MM.1S (cell line): ENCODE measurements at regions not wholly inside any gene's neighbourhood (a gene's known extent, or its start where the extent isn't known, plus 50 kb on each side); places are given as distances from the start of the nearest gene placed in this dataset.

ENCODE experiments used
- DNase-seq: peaks from one replicate; pipeline ENCODE4 v3.0.0-alpha.2; 2015
- H2AFZ ChIP-seq: fragments of 300-600 bp; sonication (generic); 2 replicates; pipeline ENCODE4 v1.6.0; 2016; ENCODE audit warnings: antibody characterized with exemption, low read length
- H3F3A ChIP-seq: fragments of 300-600 bp; sonication (generic); 2 replicates; pipeline ENCODE4 v1.6.1; 2016; ENCODE audit warnings: mild to moderate bottlenecking, antibody characterized with exemption, low read length, moderate library complexity, mixed read lengths; ENCODE audit not compliant: insufficient read depth
- H3K27ac ChIP-seq: fragments of 300-600 bp; sonication (generic); 2 replicates; pipeline ENCODE4 v1.5.1; 2016; ENCODE audit warnings: mild to moderate bottlenecking, low read length
- H3K27me3 ChIP-seq: fragments of 300-600 bp; sonication (generic); replicated peaks from 2 replicates; pipeline ENCODE4 v1.6.0; 2016; ENCODE audit warnings: low read length; ENCODE audit not compliant: insufficient read depth
- H3K36me3 ChIP-seq: fragments of 300-600 bp; sonication (generic); replicated peaks from 2 replicates; pipeline ENCODE4 v1.6.1; 2016; ENCODE audit warnings: mild to moderate bottlenecking, low read length, mixed read lengths; ENCODE audit not compliant: insufficient read depth
- H3K4me1 ChIP-seq: fragments of 300-600 bp; sonication (generic); 2 replicates; pipeline ENCODE4 v1.6.1; 2016; ENCODE audit warnings: low read length, mixed read lengths
- H3K4me2 ChIP-seq: fragments of 300-600 bp; sonication (generic); 2 replicates; pipeline ENCODE4 v1.6.0; 2016; ENCODE audit warnings: low read depth, low read length
- H3K4me3 ChIP-seq: fragments of 300-600 bp; sonication (generic); 2 replicates; pipeline ENCODE4 v1.5.1; 2016; ENCODE audit warnings: low read length, mixed read lengths
- H3K79me2 ChIP-seq: fragments of 300-600 bp; sonication (generic); 2 replicates; pipeline ENCODE4 v1.6.1; 2016; ENCODE audit warnings: mixed run types, low read length, mixed read lengths
- H3K9ac ChIP-seq: fragments of 300-600 bp; sonication (generic); 2 replicates; pipeline ENCODE4 v1.6.1; 2016; ENCODE audit warnings: low read length, mixed read lengths
- H3K9me2 ChIP-seq: fragments of 300-600 bp; sonication (generic); replicated peaks from 2 replicates; pipeline ENCODE4 v1.6.1; 2016; ENCODE audit warnings: mild to moderate bottlenecking, low read length, mixed read lengths; ENCODE audit not compliant: insufficient read depth
- H3K9me3 ChIP-seq: fragments of 300-600 bp; sonication (generic); replicated peaks from 2 replicates; pipeline ENCODE4 v1.6.1; 2016; ENCODE audit warnings: mild to moderate bottlenecking, low read length, mixed read lengths; ENCODE audit not compliant: insufficient read depth
- H4K20me1 ChIP-seq: fragments of 300-600 bp; sonication (generic); 2 replicates; pipeline ENCODE4 v1.6.1; 2016; ENCODE audit warnings: mild to moderate bottlenecking, low read length, moderate library complexity, mixed read lengths; ENCODE audit not compliant: insufficient read depth
- CTCF ChIP-seq: fragments of 300-600 bp; sonication (generic); IDR thresholded peaks from 2 replicates; pipeline ENCODE4 v1.5.1; 2016; ENCODE audit warnings: antibody characterized with exemption, low read length, mixed read lengths
- EZH2 ChIP-seq: fragments of 300-600 bp; sonication (generic); optimal IDR thresholded peaks from 2 replicates; pipeline ENCODE3; 2017; ENCODE audit warnings: low read depth, mild to moderate bottlenecking, antibody characterized with exemption, low read length, mixed read lengths
- EZH2phosphoT487 ChIP-seq: fragments of 300-600 bp; sonication (generic); IDR thresholded peaks from 2 replicates; pipeline ENCODE4 v1.6.1; 2018; ENCODE audit warnings: antibody characterized with exemption, low read length

DNA sequence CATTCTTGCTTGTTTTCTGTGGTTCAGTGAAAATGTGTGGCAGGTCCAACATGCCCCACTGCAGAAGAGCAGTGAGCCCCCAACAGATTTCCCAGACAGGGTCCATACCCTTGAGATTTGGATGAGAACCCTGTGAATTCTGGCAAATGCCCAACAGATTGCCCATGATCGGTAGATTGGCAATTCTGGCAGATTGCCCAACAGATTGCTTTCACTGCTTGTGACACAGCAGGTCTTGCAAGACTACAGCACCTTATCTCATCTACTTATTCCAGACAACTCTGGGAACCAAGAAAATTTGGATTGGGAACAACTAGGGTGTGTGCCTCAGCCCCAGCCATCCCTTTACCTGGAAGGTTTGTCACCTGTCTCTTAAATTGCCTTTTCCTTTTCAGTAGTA, 143.7 kb upstream of the COL1A2 start:
- no peak overlapping the region for H3K27ac ChIP-seq

DNA sequence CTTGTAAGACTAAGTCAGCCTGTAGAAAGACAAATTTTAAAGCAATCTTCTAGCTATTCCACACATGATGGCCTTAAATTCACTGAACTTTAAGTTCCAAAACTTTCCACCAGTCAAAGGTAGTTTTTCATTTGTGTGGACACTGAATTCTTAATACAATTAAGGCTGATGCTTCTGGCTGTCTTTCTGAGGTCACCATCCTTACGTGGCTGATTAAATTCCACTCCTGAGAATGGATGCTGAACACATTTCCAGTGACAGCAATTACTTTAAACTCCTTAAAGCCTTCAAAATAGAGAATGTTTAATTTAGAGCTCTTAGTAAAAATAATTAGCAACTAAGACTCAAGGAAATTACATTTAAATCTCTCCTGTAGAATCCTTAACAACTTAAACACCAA, 142.6 kb upstream of the COL1A2 start:
- H3K9me2 ChIP-seq: no peaks in the 10 kb centered on the region
- DNase-seq: no peak

More for the DNA sequence above, 143.7 kb upstream of the COL1A2 start:
- Histone ChIP-seq H3K4me2 (no peak overlapping the region), H3K79me2 (no peaks in the 10 kb centered on the region), H3K9me2 (no peaks in the 10 kb centered on the region), H3K9me3 (no peaks in the 10 kb centered on the region), H3F3A (no peaks in the 10 kb centered on the region), H3K4me1 (no peaks in the 10 kb centered on the region), H3K27me3 (no peaks in the 10 kb centered on the region), H3K4me3 (no peak overlapping the region), H3K36me3 (no peaks in the 10 kb centered on the region), H3K9ac (no peak overlapping the region), H4K20me1 (no peaks in the 10 kb centered on the region), H2AFZ (no peak overlapping the region)
- no peak for DNase-seq
- TF ChIP-seq EZH2: no peak
- no peak for TF ChIP-seq CTCF
- TF ChIP-seq EZH2phosphoT487: no peak

GRCh38 chr7:94252971-94253370, 141.7 kb upstream of the COL1A2 start:
- Histone ChIP-seq H3K4me3 (no peak overlapping the region), H3K36me3 (no peaks in the 10 kb centered on the region), H3K79me2 (no peaks in the 10 kb centered on the region), H4K20me1 (no peaks in the 10 kb centered on the region), H3K9ac (no peak overlapping the region), H3K27ac (no peak overlapping the region), H3K4me1 (no peaks in the 10 kb centered on the region), H3K27me3 (no peaks in the 10 kb centered on the region), H3K4me2 (no peak overlapping the region), H3K9me3 (no peaks in the 10 kb centered on the region), H3K9me2 (no peaks in the 10 kb centered on the region), H2AFZ (no peak overlapping the region), H3F3A (no peaks in the 10 kb centered on the region)
- no peak for TF ChIP-seq CTCF
- no peak for TF ChIP-seq EZH2
- TF ChIP-seq EZH2phosphoT487: no peak
- DNase-seq: no peak

More for the DNA sequence above, 142.6 kb upstream of the COL1A2 start:
- Histone ChIP-seq H3K9ac (no peak overlapping the region), H4K20me1 (no peaks in the 10 kb centered on the region), H3K9me3 (no peaks in the 10 kb centered on the region), H2AFZ (no peak overlapping the region), H3K36me3 (no peaks in the 10 kb centered on the region), H3K27me3 (no peaks in the 10 kb centered on the region), H3K27ac (no peak overlapping the region), H3K4me3 (no peak overlapping the region), H3K4me2 (no peak overlapping the region), H3F3A (no peaks in the 10 kb centered on the region), H3K4me1 (no peaks in the 10 kb centered on the region), H3K79me2 (no peaks in the 10 kb centered on the region)
- no peak for TF ChIP-seq CTCF
- TF ChIP-seq EZH2phosphoT487: no peak
- TF ChIP-seq EZH2: no peak
